Non-pigmented ciliary epithelial cell (primary cell): ENCODE measurements at regions not wholly inside any gene's neighbourhood (a gene's known extent, or its start where the extent isn't known, plus 50 kb on each side); places are given as distances from the start of the nearest gene placed in this dataset.
"Not testable (repeated sequence)": the region's sequence is repeated elsewhere in the genome, so short reads cannot be mapped to it uniquely, and the experiment has no call there.

ENCODE experiments used
- DNase-seq: peaks from one replicate; pipeline ENCODE4 v3.0.0-alpha.2; 2010; ENCODE audit warnings: low read depth

DNA sequence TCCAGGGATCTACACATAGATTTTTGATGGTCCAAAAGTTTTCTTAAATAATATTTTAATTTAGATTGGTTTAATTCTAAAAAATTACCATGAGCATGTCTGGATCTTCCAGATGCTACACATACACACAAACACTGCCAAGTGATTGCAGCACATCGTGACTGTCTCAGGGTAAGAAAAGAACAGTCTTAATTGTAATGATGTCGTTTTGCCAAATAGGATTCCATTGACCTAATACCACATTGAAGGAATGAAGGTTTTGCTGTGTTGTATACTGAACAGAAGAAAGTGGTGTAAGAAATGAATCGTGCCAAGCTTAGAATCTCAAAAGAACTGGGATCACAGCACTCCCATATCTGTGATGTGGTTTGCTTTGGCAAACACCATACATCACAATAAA lies 633.3 kb upstream of the CAMK1G start:
- no peak for DNase-seq

DNA sequence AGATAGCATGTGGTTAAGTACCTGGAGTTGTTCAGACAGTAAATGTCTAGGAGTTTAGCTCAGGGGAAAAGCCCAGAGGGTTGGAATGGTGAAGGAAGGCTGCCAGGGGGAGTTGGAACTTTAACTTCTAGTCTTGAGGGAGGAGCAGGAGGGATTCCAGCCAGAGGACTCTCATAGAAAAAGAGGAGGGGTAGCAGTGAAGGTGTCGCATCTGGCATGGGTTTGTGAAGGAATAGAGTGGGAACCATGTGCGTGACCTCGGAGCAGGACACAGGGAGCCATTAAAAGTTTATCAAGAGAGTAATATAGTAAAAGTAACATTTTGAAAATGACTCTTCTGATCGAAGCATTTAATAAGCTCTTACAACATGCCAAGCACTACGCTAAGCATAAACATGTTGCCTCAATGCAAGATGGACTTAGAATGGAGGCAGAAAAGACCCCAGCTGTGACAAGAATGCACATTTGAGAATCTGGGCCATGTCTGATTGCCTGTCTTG lies 632.4 kb upstream of the CAMK1G start:
- DNase-seq, result no peak

DNA sequence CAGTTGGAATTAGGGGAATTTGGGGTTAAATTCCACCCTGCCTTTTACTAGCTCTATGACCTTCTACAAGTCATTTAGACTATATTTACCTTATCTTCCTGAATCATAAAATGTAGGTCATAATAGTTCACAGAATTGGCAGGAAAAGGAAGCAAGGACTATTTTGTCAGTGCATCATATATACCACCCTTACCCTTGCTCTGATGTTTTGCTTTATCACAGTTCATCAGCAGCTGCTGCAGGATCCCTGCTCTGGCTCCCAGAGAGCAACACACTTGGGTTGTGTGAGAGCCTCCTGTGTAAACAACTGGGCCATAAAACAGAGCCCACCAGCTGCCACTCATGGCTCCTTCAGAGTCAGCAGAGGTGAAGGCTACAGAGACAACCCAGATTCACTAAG lies 631.6 kb upstream of the CAMK1G start:
- DNase-seq, result no peak

DNA sequence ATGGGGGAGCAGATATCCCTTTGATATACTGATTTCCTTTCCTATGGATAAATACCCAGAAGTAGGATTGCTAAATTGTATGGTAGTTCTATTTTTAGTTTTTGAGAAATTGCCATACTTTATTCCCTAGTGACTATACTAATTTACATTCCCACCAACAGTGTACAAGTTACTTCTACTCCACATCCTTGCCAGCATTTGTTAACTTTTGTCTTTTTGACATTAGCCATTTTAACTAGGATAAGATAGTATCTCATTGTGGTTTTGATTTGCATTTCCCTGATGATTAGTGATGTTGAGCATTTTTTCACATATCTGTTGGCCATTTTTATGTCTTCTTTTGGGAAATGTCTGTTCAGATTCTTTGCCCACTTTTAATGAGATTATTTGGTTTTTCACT lies 620.6 kb upstream of the CAMK1G start:
- no peak for DNase-seq

DNA sequence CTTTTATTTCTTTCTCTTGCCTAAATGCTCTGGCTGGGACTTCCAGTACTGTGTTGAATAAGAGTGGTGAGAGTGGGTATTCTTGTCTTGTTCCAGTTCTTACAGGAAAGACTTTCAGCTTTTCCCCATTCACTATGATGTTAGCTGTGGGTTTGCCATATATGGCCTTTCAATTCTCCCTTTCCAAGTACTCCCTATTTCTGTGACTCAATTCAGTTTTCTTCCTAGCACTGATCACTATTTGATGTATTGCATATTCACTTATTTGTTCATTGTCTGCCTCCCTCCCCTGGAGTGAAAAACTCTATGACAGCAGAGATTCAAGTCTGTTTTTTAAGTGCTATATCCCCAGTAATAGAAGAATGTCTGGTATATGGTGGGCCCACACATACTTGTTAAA lies 618.2 kb upstream of the CAMK1G start:
- no peak for DNase-seq

DNA sequence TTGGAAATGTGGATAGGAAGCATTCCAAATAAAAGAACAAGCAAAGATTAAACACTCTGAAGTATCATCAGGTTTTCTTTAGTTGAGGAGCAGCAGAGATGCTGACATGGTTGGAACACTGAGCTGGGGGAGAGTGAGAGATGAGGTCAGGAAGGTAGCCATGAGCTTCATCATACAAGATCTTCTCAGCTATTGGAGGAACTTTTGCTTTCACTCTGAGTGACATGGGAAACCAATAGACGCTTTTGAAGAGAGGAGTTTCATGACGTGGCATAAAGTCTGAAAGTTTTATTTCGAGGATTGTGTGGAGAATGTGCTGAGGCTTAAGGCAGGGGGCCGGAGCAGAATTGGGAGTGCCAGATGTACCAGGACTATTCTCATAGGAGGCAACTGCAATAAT lies 616.2 kb upstream of the CAMK1G start:
- DNase-seq, result no peak

DNA sequence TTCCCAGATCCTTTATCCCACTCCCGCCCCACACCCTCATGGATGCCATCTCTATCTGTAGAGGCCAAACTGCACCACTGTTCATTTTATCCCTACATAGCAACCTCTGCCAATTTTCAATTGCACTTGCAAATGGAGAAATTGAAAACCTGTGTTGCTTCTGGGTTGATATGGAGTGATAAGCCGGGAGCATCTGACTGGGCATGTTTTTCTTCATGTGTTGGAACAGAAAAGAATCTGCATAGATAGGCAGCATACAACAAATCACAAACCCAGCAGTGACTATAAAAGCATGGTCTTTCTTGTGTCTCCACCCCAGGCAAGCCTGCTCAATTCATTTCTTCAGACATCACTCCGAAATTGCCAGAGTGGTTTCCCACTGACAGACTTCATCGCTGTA lies 608.8 kb upstream of the CAMK1G start:
- no peak for DNase-seq

DNA sequence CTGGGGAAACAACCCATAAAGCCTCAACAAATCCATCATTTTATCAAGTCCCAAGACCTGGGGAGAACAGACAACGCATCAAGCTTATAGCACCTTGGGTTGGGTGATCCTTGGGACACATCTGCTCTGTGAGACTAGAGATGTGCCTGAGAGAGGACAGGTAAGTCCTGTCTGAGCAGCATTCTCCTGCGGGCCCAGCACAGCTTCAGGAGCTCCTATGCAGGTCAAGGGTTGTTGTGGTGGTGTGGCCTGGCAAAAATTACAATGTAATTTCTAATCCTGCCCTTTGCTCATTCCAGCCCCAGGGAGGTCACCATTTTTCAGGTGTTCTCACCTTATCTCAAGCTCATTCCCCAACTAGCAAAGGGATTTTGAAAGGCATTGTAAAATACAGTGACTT lies 608.1 kb upstream of the CAMK1G start:
- DNase-seq, result no peak

DNA sequence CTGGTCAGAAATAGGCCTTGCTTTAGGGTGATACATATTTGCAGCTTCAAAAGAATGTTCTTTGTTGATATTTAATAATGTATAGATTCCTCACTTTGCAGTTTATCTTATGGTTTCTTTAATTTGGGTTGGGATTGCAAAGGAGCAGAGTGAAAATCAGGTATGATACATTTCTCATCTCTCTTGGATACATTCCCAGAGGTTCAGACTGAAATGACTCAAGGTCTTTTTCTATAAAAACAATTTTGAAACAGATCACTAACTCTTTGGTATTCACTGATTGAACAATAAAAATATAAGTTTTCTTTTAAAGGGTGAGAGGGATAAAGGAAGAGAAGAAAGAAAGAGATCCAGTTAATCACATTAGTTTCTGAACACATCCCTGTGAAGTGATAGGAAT lies 606.5 kb upstream of the CAMK1G start:
- no peak for DNase-seq

DNA sequence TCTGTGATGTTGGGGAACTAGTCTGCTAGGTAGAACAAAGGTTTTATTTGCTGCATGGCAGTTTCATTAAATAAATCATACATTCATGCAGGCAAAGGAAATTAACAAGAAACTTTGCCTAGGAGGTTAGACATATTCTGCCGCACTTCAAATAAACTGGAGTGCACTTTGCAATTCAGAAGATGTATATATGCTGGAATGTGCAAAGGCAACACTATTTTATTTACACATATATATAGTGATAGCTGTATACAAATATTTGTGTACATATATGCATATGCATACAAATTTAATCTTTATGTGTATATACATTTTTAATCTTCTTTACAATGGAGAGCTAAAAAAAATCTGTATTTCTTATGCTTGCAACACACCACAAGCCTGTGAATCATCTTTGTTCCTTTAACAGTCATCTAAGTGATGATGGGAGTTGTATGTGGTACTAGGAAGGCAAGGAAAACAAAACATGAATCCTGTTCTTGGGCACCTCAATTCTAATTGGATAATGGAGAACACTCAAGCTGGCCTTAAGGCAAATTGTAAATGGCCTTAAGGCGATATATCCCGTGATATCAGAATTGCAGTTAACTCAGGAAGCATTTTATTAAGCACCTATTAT lies 605.8 kb upstream of the CAMK1G start:
- DNase-seq, result no peak

DNA sequence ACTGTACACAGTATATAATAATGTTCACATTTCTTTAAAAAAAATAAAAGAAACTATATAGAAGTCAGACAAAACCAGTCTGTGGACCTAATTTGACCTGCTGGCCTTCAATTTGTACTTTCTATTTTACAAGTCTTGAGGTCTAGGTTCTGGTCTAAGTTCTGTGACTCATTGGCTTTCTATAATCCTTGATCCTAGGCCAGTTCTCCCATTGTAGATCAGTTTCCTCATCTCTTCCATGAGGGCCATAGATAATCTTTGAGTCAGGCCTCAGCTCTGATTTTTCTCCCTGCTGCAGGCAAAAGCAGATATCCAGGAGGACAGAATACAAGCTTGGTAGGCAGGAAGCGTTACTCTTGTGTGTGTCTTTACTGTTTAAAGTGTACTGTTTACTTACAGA lies 603.7 kb upstream of the CAMK1G start:
- DNase-seq, result no peak

DNA sequence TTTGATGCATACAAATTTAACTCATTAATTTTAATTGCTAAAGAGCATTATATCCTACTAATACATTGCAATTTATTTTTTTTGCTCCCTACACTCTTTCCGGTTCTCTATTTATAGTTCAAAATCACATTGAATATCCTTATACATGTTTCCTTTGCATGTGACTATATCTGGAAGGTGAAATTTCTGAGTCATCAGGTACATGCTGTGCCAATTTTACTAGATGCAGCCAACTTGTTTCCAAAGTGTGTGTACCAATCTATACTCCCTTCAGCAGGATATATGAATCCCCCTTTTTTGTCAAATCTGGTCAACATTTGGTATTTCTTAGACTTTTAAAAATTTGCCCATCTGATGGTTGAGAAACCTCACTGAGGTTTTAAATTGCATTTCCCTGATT lies 602.9 kb upstream of the CAMK1G start:
- DNase-seq, result no peak

DNA sequence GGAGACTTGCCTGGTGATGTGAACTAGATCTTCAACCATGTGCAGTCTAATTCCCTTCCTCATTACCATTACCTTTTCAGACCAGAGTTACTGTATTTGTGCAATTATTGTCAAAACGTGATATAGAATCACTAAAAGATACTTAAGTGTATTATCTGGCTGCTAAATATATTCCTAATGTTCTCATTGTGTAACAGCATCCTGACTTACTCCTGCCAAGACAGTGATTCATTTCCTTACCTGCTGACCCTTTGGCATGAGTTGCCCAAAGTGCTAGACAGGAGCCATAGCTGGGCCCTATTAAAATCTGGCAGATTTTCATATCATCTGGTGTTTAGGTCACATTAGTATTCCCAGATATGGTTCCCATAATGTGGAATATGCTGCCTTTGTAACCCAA lies 598.3 kb upstream of the CAMK1G start:
- DNase-seq, result no peak

DNA sequence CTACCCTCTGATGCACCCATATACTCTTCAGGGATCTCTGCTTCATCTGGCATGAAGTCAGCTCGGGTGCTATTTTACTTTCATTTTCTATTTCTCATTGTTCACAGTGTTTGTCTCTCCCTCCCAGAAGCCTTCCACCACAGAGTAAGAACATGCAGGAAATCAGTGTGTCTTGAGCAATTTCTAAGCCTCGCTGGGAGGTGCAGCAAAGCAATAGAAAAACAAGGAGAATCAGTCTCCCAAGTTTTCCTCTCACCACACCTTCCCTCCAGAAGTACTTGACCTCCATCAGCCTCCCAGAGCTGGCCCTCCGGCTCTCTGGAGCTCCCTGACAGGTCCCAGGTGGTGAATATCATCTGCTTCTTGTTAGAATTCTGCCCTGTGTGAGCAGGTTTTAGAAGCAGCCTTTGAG lies 594.7 kb upstream of the CAMK1G start:
- peak; percentile 23 for DNase-seq

DNA sequence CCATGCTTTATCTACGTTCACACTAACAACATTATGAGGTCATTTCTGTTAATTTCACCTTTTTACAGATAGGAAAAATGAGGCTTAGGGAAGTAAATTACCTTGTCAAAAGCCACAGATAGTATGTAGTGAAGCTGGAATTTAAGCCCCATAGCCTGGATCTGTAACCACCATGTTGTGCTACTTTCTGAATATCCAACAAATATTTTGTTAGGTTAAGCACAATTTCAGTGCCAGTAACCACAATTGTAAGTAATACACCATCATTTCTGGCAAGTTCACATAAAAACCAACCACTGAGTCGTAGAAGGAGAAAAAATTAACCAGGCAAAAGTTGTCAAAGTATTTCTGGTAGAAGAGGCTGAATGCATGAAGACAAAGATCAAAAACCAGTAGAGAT lies 593.1 kb upstream of the CAMK1G start:
- DNase-seq, result no peak

DNA sequence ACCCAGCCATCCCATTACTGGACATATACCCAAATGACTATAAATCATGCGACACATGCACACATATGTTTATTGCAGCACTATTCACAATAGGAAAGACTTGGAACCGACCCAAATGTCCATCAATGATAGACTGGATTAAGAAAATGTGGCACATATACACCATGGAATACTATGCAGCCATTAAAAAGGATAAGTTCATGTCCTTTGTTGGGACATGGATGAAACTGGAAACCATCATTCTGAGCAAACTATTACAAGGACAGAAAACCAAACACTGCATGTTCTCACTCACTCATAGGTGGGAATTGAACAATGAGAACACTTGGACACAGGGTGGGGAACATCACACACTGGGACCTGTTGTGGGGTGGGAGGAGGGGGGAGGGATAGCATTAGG lies 586.5 kb upstream of the CAMK1G start:
- DNase-seq, result not testable (repeated sequence)

DNA sequence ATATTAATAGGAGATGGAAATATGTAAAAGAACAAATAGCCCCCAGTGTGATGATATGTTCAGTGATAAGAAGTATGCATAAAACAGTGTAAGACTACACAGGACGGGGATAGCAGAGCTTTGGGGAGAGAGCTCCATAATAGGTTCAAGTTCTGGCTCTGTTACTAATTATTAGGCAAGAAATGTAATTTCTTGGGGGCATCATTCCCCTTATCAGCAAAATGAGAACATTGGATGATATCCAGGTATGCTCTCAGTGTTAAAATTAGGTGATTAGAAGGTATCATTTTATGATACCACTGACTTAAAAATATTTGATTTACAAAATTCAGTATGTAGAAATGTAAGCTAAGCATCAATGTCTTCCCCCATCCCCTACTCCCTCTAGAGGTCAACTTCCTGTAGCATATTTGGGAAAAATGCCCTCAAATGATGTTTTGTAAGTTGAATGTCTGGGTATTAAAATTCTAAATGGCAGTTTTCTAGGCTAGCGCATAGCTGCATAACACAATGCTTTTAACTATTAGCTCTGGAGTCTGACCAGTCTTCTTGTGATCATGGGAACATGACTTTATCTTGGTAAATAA lies 585.7 kb upstream of the CAMK1G start:
- DNase-seq, result no peak

DNA sequence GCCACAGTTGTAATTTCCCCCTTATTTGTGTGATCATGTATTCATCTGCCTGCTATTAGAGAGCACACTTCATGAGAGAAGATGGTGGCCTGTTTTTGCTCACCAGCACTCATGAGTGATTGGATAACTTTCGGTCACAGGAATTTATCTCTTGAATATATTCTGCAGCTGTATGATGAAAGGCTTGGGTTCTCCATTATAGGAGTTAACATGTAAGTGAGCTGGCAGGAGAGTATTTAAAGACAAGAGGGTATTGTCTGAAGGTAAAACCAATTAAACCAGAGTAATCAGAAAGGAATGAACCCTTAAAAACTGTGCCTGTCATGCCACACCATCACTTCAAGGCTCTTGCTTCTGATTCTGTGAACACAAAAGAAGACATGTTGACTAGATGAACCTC lies 574.9 kb upstream of the CAMK1G start:
- no peak for DNase-seq

DNA sequence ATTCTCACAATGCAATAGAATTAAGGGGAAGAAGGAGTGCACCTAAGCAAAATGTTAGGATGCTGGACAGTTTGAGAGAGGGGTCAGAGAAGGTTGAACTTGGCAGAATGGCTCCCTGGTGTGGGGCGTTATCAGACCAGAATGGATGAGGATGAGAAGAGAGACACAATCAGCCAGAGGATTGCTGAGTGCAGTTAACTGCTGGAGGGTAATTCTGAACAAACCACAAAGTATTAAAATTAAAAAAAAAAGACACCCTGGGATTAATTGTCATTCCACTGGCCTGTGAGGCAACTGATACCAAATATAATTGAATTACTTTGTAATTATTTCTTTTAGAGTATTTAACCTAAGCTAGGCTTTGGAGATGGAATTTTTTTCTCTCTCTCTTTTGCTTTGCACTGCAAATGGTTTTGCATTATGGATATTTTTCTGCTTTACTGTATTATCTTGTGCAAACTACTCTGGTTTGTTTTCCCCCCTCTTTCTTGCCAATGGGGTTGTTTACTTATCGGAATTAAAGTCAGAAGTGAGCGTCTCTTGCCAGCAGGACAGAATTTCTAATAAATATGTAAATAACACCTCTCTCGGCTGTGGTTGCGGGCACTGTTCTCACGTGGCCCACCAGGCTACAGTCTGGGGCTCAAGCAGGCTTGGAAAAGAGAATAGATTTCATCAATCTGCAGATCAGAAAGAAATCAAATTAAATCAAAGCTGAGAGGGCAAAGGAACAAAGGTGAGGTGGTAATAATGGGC lies 572.9 kb upstream of the CAMK1G start:
- DNase-seq, result no peak

DNA sequence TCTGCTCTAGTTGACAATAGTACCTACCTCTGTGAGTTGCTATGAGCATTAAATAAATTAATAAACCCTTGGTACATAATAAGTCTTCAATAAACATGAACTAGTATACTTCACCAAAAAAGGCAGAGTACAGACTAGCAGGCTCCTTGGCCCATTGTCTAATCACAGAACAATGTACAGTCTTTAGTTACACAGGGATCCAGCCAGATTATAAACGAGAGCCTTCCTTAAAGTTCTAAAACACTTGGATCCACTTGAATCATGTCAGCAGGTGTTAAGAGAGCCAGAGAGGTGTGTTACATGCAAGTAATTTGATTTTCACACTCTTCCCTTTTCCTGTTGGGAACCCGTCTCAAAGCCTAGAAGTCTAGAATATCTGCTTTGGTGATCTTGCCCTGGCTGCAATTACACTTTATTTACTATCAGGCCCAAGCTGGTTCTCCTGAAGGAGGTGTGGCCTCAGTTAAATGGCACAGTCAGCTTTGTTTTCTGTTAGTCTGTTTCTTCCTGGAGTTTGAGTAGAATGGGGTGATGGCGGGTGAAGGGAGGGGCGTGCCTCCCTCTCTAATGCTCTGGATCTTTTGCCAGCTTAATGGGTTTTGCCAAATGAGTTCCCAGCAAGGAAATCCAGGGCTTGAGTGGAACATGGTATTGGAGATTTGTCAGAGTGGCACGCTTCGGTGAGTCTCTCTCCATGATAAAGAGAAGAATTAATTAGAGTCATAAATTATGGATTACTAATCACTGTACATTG lies 570.9 kb upstream of the CAMK1G start:
- no peak for DNase-seq

DNA sequence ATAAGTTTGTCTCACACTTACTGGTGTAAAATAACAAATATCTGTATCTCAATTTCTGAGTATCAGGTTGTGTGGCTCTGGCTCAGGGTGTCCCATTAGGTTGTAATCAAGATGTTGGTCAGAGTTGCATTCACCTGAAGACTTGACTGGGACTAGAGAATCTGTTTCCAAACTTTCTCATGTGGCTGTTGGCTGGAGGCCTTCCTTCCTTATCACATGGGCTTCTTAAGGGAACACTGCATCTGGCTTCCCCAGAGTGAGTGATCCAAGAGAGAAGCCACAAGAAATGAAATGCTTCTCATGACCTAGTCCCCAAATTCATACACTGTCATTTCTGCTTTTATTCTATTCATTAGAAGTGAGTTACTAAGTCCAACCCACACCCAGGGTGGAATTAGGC lies 568.4 kb upstream of the CAMK1G start:
- no peak for DNase-seq

DNA sequence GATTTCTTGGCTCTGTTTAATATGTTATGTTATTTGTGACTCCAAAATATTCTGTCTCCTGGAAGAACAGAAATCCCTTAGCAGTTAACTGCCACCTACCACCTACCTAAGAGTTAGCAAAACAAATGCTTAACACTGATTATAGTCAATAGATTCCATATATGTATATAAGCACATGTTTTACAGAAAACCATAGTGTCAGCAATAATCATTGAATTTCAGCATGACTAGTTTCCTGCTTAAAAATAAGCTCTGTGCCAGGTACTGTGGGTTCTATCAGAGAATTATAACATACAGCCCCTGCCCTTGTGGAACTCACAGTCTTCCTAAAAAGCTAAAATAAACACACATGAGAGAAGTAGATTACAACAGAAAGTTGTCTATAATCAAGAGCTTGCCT lies 561.9 kb upstream of the CAMK1G start:
- no peak for DNase-seq

DNA sequence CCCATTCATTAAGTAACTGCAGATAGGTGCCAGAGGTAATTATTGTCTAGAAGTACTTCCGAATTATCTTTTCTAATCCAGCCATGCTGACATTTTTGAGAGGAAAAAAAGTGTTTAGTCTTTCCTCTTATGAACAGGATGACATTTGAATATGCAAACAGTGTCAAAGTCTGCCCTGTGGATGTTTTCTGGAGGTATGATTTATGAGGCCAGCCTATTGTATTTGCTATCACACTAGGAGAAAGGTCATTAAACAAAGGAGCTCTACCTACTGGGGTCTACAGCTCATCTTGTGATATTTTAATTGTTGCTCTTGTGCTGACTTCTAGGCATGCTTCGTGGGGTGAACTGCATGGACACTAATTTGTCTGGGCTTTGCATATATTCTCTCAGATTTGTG lies 559.7 kb upstream of the CAMK1G start:
- DNase-seq, result no peak
